MCF 10A (cell line): ENCODE measurements at regions not wholly inside any gene's neighbourhood (a gene's known extent, or its start where the extent isn't known, plus 50 kb on each side); places are given as distances from the start of the nearest gene placed in this dataset.
A peak's percentile ranks its signal among the peaks of the same experiment; 100 is the strongest.

ENCODE experiments used
- BruUV-seq: library from RNA; stranded (reverse); fragments of 400-500 nt; replicated peaks from 2 replicates; lab custom pipeline; 2021; lab: Mats Ljungman, UMichigan
- CTCF ChIA-PET: fragments of 300-600 bp; sonication (Branson Sonifier 250); formaldehyde crosslinking; extraction: SDS; loops from one replicate; lab custom pipeline; 2021; ENCODE audit warnings: antibody characterized with exemption, inconsistent platforms; lab: Yijun Ruan, JAX
- POLR2A ChIA-PET: fragments of 300-600, 350-650 bp; sonication (Branson Sonifier 250); formaldehyde crosslinking; extraction: SDS; loops from one replicate; lab custom pipeline; 2020; ENCODE audit warnings: antibody characterized with exemption, inconsistent platforms; lab: Yijun Ruan, JAX
- DNase-seq: peaks from one replicate; pipeline ENCODE4 v3.0.0-alpha.2; 2018; ENCODE audit not compliant: unreplicated experiment
- H3K27ac Mint-ChIP-seq: one replicate; pipeline ENCODE4 v1.8.0; 2022; ENCODE audit warnings: mild to moderate bottlenecking, low read depth, mixed read lengths; ENCODE audit not compliant: unreplicated experiment
- H3K27me3 Mint-ChIP-seq: one replicate; pipeline ENCODE4 v1.8.0; 2022; ENCODE audit warnings: mixed read lengths; ENCODE audit not compliant: insufficient read depth, unreplicated experiment
- H3K36me3 Mint-ChIP-seq: one replicate; pipeline ENCODE4 v1.8.0; 2022; ENCODE audit warnings: mild to moderate bottlenecking, moderate library complexity, mixed read lengths; ENCODE audit not compliant: insufficient read depth, unreplicated experiment
- H3K4me1 Mint-ChIP-seq: one replicate; pipeline ENCODE4 v1.8.0; 2022; ENCODE audit warnings: mixed read lengths; ENCODE audit not compliant: insufficient read depth, unreplicated experiment
- H3K4me3 Mint-ChIP-seq: one replicate; pipeline ENCODE4 v1.8.0; 2022; ENCODE audit warnings: mild to moderate bottlenecking, moderate library complexity, mixed read lengths; ENCODE audit not compliant: unreplicated experiment
- H3K9me3 Mint-ChIP-seq: one replicate; pipeline ENCODE4 v1.8.0; 2022; ENCODE audit warnings: mixed read lengths; ENCODE audit not compliant: unreplicated experiment
- intact Hi-C: fragments of 100-400 bp; cut with micrococcal nuclease; formaldehyde crosslinking; loops from 2 replicates; pipeline ENCODE4 v1.14.1; 2022
- TF ChIP-seq, protein P1 (sequence below): fragments of 200-600 bp; IDR thresholded peaks from one replicate; pipeline ENCODE4 v1.8.0; 2022; ENCODE audit warnings: antibody characterized with exemption, mild to moderate bottlenecking; ENCODE audit not compliant: unreplicated experiment

DNA sequence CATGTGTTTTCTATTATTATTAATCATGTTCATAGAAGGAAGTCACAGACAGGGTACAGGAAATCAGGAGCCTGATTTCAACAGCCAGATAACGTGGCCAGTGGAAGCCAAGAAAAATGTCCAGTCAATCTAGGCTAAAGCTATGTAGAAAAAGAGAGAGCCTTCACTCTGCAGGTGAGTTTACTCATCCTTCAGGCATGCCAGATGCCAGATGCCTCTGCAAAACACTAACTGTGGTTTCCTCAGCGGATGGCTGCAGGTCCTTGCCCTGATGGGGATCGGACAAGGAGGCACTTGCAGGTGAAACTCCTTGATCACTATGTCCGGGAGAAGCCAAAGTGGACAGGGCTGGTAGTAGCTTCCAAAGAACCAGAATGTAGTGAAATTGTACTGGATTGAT is 962.3 kb upstream of the RAG2 start:
- H3K9me3 Mint-ChIP-seq: no peaks in the 10 kb centered on the region
- H3K27ac Mint-ChIP-seq: no peak overlapping the region
- no peaks in the 10 kb centered on the region for H3K4me1 Mint-ChIP-seq
- intact Hi-C loops: no loop called here
- no peak overlapping the region for H3K4me3 Mint-ChIP-seq
- no TSS peak for BruUV-seq
- POLR2A ChIA-PET: no interaction called here
- DNase-seq: peak; percentile 2
- H3K27me3 Mint-ChIP-seq: no peaks in the 10 kb centered on the region
- H3K36me3 Mint-ChIP-seq: no peaks in the 10 kb centered on the region
- CTCF ChIA-PET: no interaction called here
- TF ChIP-seq, protein P1, sequence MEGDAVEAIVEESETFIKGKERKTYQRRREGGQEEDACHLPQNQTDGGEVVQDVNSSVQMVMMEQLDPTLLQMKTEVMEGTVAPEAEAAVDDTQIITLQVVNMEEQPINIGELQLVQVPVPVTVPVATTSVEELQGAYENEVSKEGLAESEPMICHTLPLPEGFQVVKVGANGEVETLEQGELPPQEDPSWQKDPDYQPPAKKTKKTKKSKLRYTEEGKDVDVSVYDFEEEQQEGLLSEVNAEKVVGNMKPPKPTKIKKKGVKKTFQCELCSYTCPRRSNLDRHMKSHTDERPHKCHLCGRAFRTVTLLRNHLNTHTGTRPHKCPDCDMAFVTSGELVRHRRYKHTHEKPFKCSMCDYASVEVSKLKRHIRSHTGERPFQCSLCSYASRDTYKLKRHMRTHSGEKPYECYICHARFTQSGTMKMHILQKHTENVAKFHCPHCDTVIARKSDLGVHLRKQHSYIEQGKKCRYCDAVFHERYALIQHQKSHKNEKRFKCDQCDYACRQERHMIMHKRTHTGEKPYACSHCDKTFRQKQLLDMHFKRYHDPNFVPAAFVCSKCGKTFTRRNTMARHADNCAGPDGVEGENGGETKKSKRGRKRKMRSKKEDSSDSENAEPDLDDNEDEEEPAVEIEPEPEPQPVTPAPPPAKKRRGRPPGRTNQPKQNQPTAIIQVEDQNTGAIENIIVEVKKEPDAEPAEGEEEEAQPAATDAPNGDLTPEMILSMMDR: no peak

DNA sequence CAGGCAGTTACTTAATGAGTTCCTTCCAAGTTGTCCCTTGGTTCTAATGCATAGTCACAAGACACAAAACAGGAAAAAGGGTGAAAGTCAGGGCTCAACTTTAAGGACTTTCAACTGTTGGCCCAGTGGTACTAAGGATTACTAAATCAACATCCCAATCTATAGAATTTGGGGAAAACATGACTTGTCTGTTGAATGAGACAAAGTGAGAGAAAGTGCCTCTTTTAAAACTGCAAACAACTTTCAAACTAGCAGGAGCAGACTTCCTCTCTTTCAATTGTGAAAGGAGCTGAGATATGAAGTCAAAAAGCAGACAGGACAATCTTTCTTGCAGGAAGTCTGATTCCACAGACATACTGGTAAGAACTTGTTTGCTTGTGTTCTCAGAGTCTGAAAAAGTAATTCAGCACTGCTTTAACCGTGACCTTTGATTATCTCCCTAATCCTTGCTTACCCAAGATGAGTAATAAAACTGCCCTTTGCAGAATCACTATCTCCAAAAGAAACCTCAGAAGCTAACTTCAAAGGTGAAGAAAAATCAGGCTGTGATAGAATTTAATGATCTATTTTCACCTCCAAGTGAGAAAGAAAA is 960.7 kb upstream of the RAG2 start:
- DNase-seq: no peak
- H3K4me1 Mint-ChIP-seq: no peaks in the 10 kb centered on the region
- TF ChIP-seq, protein P1: no peak
- POLR2A ChIA-PET: no interaction called here
- CTCF ChIA-PET: interaction anchor here (1.2 kb wide), 1 partner anchor 13 kb away, joined by 3 read pairs; no protein-coding TSS in a partner anchor
- no peaks in the 10 kb centered on the region for H3K27me3 Mint-ChIP-seq
- H3K9me3 Mint-ChIP-seq: no peaks in the 10 kb centered on the region
- H3K27ac Mint-ChIP-seq: no peak overlapping the region
- no peak overlapping the region for H3K4me3 Mint-ChIP-seq
- intact Hi-C loops: no loop called here
- no TSS peak for BruUV-seq
- no peaks in the 10 kb centered on the region for H3K36me3 Mint-ChIP-seq

DNA sequence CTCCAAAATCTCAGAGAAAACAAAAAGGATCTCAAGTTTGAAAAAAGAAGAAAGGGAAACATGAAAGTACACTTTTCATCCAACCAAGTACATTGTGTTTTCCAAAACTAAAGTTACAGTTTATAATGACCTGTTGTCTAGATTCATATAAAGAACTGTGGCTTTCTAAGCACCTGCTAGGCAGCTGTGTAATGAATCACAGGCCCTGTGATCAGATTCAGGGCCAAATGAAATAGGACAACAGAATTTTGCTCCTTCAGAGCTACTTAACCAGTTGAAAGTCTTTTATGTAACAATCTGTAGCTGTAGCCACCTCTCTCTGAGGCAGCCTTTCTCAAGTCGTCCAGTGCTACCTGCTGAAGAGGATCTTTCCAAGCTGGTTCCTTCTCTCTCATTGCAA is 960.0 kb upstream of the RAG2 start:
- POLR2A ChIA-PET: interaction anchor here (0.9 kb wide), 1 partner anchor 8 kb away, joined by 3 read pairs; no protein-coding TSS in a partner anchor

DNA sequence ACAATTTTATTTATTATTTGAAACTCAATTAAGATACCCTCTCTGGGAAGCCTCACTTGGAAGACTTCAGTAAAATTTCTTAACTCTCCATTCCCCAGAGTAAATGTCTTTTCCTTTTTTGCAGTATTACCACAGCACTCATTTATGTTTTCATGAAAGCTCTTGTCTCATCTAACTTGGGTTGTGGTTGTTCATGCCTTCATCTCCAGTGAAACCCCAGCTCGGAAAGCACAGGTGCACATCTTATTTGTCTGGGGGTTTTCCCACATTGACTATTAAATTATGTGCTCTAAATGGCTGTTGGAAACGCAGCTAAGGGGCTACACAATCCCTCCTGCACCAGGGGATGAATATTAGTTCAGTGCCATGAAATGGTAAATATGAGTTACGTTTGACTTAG is 954.2 kb upstream of the RAG2 start:
- BruUV-seq: no TSS peak
- no peaks in the 10 kb centered on the region for H3K9me3 Mint-ChIP-seq
- no peak overlapping the region for H3K27ac Mint-ChIP-seq
- TF ChIP-seq, protein P1: no peak
- no peaks in the 10 kb centered on the region for H3K36me3 Mint-ChIP-seq
- no peaks in the 10 kb centered on the region for H3K27me3 Mint-ChIP-seq
- H3K4me1 Mint-ChIP-seq: no peaks in the 10 kb centered on the region
- DNase-seq: no peak
- no peak overlapping the region for H3K4me3 Mint-ChIP-seq
- ChIA-PET CTCF (interaction anchor here (0.7 kb wide), 1 partner anchor 11 kb away, joined by 3 read pairs; no protein-coding TSS in a partner anchor), POLR2A (no interaction called here)
- intact Hi-C loops: no loop called here

More for the DNA sequence above, 960.0 kb upstream of the RAG2 start:
- H3K36me3 Mint-ChIP-seq: no peaks in the 10 kb centered on the region
- DNase-seq: no peak
- no peak overlapping the region for H3K4me3 Mint-ChIP-seq
- no peaks in the 10 kb centered on the region for H3K9me3 Mint-ChIP-seq
- H3K27ac Mint-ChIP-seq: no peak overlapping the region
- TF ChIP-seq, protein P1: no peak
- no TSS peak for BruUV-seq
- intact Hi-C loops: no loop called here
- CTCF ChIA-PET: interaction anchor here (1.2 kb wide), 1 partner anchor 13 kb away, joined by 3 read pairs; no protein-coding TSS in a partner anchor
- no peaks in the 10 kb centered on the region for H3K4me1 Mint-ChIP-seq
- no peaks in the 10 kb centered on the region for H3K27me3 Mint-ChIP-seq
